Osteoblast (primary cell): ENCODE measurements at regions not wholly inside any gene's neighbourhood (a gene's known extent, or its start where the extent isn't known, plus 50 kb on each side); places are given as distances from the start of the nearest gene placed in this dataset.
A peak's percentile ranks its signal among the peaks of the same experiment; 100 is the strongest.

Source experiments
- DNase-seq: peaks from one replicate; pipeline ENCODE4 v3.0.0; 2011; ENCODE audit warnings: low spot score, mixed read lengths; ENCODE audit not compliant: insufficient read length; ENCODE audit errors: missing footprints
- H2AFZ ChIP-seq: 2 replicates; pipeline ENCODE4 v1.6.0; 2011; ENCODE audit warnings: mild to moderate bottlenecking, low read length
- H3K27ac ChIP-seq: 2 replicates; pipeline ENCODE4 v1.5.1; 2011; ENCODE audit warnings: mild to moderate bottlenecking, low read depth, low read length, moderate library complexity
- H3K27me3 ChIP-seq: 2 replicates; pipeline ENCODE4 v1.6.0; 2012; ENCODE audit warnings: mild to moderate bottlenecking, control low read depth, inconsistent platforms, low read length, moderate library complexity; ENCODE audit not compliant: insufficient read depth
- H3K36me3 ChIP-seq: 2 replicates; pipeline ENCODE4 v1.5.1; 2011; ENCODE audit warnings: mild to moderate bottlenecking, low read length, control low read depth, moderate library complexity; ENCODE audit not compliant: insufficient read depth
- H3K4me1 ChIP-seq: 2 replicates; pipeline ENCODE4 v1.5.1; 2011; ENCODE audit warnings: mild to moderate bottlenecking, low read length, control low read depth, moderate library complexity; ENCODE audit not compliant: insufficient read depth
- H3K4me2 ChIP-seq: 2 replicates; pipeline ENCODE4 v1.6.0; 2011; ENCODE audit warnings: mild to moderate bottlenecking, low read length; ENCODE audit not compliant: insufficient read depth
- H3K4me3 ChIP-seq: fragments of 200-600 bp; sonication (generic); 3 replicates; pipeline ENCODE4 v1.5.1; 2012; ENCODE audit warnings: mild to moderate bottlenecking, low read length, inconsistent platforms; ENCODE audit not compliant: insufficient read depth
- H3K79me2 ChIP-seq: 2 replicates; pipeline ENCODE4 v1.6.0; 2012; ENCODE audit warnings: mild to moderate bottlenecking, low read length, control low read depth, inconsistent platforms; ENCODE audit not compliant: insufficient read depth
- H3K9me3 ChIP-seq: 2 replicates; pipeline ENCODE4 v1.5.1; 2011; ENCODE audit warnings: low read depth, low read length, control low read depth
- H4K20me1 ChIP-seq: 2 replicates; pipeline ENCODE4 v1.6.0; 2012; ENCODE audit warnings: mild to moderate bottlenecking, low read length, control low read depth; ENCODE audit not compliant: insufficient read depth
- CTCF ChIP-seq: IDR thresholded peaks from 2 replicates; pipeline ENCODE4 v1.5.1; 2011; ENCODE audit warnings: mild to moderate bottlenecking, low read depth, low read length, moderate library complexity; ENCODE audit errors: extremely low read depth

- Histone ChIP-seq H3K79me2 (no peaks in the 10 kb centered on the region), H3K36me3 (no peaks in the 10 kb centered on the region), H4K20me1 (no peaks in the 10 kb centered on the region), H3K4me1 (no peaks in the 10 kb centered on the region), H2AFZ (no peak overlapping the region), H3K9me3 (no peaks in the 10 kb centered on the region), H3K27me3 (no peaks in the 10 kb centered on the region), H3K4me2 (no peak overlapping the region), H3K27ac (no peak overlapping the region), H3K4me3 (no peak overlapping the region)
- TF ChIP-seq CTCF: no peak
- DNase-seq: peak; percentile 15
Observed at GRCh38 chr2:18009891-18010290, 131.4 kb downstream of the KCNS3 start.

- Histone ChIP-seq H3K4me2 (no peak overlapping the region), H3K27me3 (no peaks in the 10 kb centered on the region), H3K79me2 (no peaks in the 10 kb centered on the region), H3K36me3 (no peaks in the 10 kb centered on the region), H3K9me3 (no peaks in the 10 kb centered on the region), H3K4me3 (no peak overlapping the region), H4K20me1 (no peaks in the 10 kb centered on the region), H3K4me1 (no peaks in the 10 kb centered on the region), H3K27ac (no peak overlapping the region), H2AFZ (no peak overlapping the region)
- no peak for DNase-seq
- no peak for TF ChIP-seq CTCF
Observed at GRCh38 chr2:18005411-18005810, 126.9 kb downstream of the KCNS3 start.

- no peak for TF ChIP-seq CTCF
- no peak for DNase-seq
- H3K4me3 ChIP-seq: no peak overlapping the region
Observed at GRCh38 chr2:18001671-18002070, 123.2 kb downstream of the KCNS3 start.

GRCh38 chr2:17996978-17997377 lies 118.5 kb downstream of the KCNS3 start:
- H3K27me3 ChIP-seq: no peaks in the 10 kb centered on the region
- no peaks in the 10 kb centered on the region for H4K20me1 ChIP-seq
- H3K4me2 ChIP-seq: no peak overlapping the region
- H3K36me3 ChIP-seq: no peaks in the 10 kb centered on the region
- DNase-seq: no peak
- no peaks in the 10 kb centered on the region for H3K9me3 ChIP-seq
- no peak overlapping the region for H2AFZ ChIP-seq
- no peaks in the 10 kb centered on the region for H3K4me1 ChIP-seq
- H3K79me2 ChIP-seq: no peaks in the 10 kb centered on the region
- no peak for TF ChIP-seq CTCF
- H3K27ac ChIP-seq: no peak overlapping the region
- H3K4me3 ChIP-seq: no peak overlapping the region

More at GRCh38 chr2:18001671-18002070, 123.2 kb downstream of the KCNS3 start:
- H3K27ac ChIP-seq: no peak overlapping the region
- H2AFZ ChIP-seq: no peak overlapping the region
- H3K79me2 ChIP-seq: no peaks in the 10 kb centered on the region
- no peaks in the 10 kb centered on the region for H3K27me3 ChIP-seq
- H3K4me1 ChIP-seq: no peaks in the 10 kb centered on the region
- no peaks in the 10 kb centered on the region for H4K20me1 ChIP-seq
- no peaks in the 10 kb centered on the region for H3K36me3 ChIP-seq
- no peaks in the 10 kb centered on the region for H3K9me3 ChIP-seq
- H3K4me2 ChIP-seq: no peak overlapping the region
